ENCODE measurements at regions not wholly inside any gene's neighbourhood (a gene's known extent, or its start where the extent isn't known, plus 50 kb on each side); places are given as distances from the start of the nearest gene placed in this dataset.

DNA sequence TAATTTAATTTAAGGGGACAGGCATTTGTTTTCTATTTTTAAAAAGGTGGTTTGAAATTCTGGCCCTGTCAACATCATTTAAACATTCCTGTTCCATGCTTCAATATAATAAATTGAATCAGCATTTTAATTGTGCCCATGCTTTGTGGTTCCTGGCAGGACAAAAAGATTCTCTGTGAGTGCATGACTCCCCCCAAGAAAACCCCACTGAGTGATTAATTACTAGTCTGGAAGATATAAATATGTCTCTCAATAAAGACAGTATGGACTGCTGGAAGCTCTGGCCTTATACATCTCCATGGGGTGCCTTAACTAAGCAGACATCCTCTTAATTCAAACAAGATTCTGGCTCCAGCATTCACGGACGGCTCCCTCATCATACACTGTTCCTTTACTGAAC is 95.0 kb upstream of the PSMD7 start:
- intact Hi-C loops (cut with micrococcal nuclease), result no loop called here
- H3K9me3 ChIP-seq (ENCODE audit: control insufficient read depth in 1 of 2, insufficient read depth in 1 of 2, low read depth in 1 of 2, low read length in 2 of 2), result no peaks in the 10 kb centered on the region
- no peaks in the 10 kb centered on the region for H3K4me1 ChIP-seq (ENCODE audit: control insufficient read depth in 1 of 2, insufficient read depth in 2 of 2, low read length in 2 of 2)
- H3K9ac ChIP-seq (ENCODE audit: low read length), result no peak overlapping the region
- no peak overlapping the region for H3K27ac ChIP-seq (ENCODE audit: low read depth, low read length)
- ATAC-seq, result no peak
- H4K20me1 ChIP-seq (ENCODE audit: insufficient read depth), result no peaks in the 10 kb centered on the region
- H3K9me2 ChIP-seq (ENCODE audit: insufficient read depth), result no peaks in the 10 kb centered on the region
- H3K4me3 ChIP-seq (replicated peaks in 1 of 2; ENCODE audit: low read depth in 1 of 2, low read length in 2 of 2), result no peak overlapping the region
- H3K4me2 ChIP-seq (ENCODE audit: low read length), result no peak overlapping the region
- POLR2A ChIA-PET, result no interaction called here
- peaks cover 5% of the 10 kb centered on the region; the same call in 1 of the 2 replicates for H3K27me3 ChIP-seq (ENCODE audit: insufficient read depth, low read length)
- CTCF ChIA-PET, result no interaction called here
- no peaks in the 10 kb centered on the region for H3K79me2 ChIP-seq (ENCODE audit: insufficient read depth, low read length)
- RAD21 ChIA-PET (ENCODE audit: low non-redundant PET in 1 of 2, low total read pairs in 2 of 2, uncharacterized antibody in 2 of 2, unreplicated experiment in 2 of 2), result no interaction called here
- no peak overlapping the region for H2AFZ ChIP-seq (ENCODE audit: low read depth, low read length, poor library complexity, severe bottlenecking)
- H3K36me3 ChIP-seq (ENCODE audit: control insufficient read depth in 1 of 2, insufficient read depth in 2 of 2, low read length in 2 of 2), result no peaks in the 10 kb centered on the region
- BruUV-seq (replicated peaks), result no TSS peak
- TF ChIP-seq JUND (IDR thresholded peaks at IDR 0.05) (no peak), SRF (IDR thresholded peaks at IDR 0.05; ENCODE audit: low read depth) (no peak), EGR1 (IDR thresholded peaks at IDR 0.05; ENCODE audit: low read depth) (no peak), YY1 (IDR thresholded peaks at IDR 0.05; ENCODE audit: extremely low read depth, insufficient replicate concordance, low read depth, low read length) (no peak), POLR2AphosphoS5 (IDR thresholded peaks at IDR 0.05; ENCODE audit: low read depth, low read length) (no peak), POLR2A (IDR thresholded peaks at IDR 0.05; ENCODE audit: borderline replicate concordance, extremely low read depth, insufficient read depth, insufficient read length) (no peak), ZNF274 (IDR thresholded peaks at IDR 0.05; ENCODE audit: low read depth, low read length) (no peak), EZH2phosphoT487 (IDR thresholded peaks at IDR 0.05; ENCODE audit: borderline replicate concordance) (no peak), ELF1 (IDR thresholded peaks at IDR 0.05; ENCODE audit: borderline replicate concordance, low read depth) (no peak), SP1 (IDR thresholded peaks at IDR 0.05; ENCODE audit: low read depth) (no peak), TCF7L2 (IDR thresholded peaks at IDR 0.05; ENCODE audit: borderline replicate concordance, extremely low read depth, insufficient read depth, insufficient read length) (no peak), RAD21 (IDR thresholded peaks at IDR 0.05; ENCODE audit: low read depth) (no peak), EZH2 (IDR thresholded peaks at IDR 0.05) (no peak), SIN3A (IDR thresholded peaks at IDR 0.05; ENCODE audit: low read depth) (no peak), FOSL1 (IDR thresholded peaks at IDR 0.05; ENCODE audit: low read depth) (no peak)
- TF ChIP-seq, protein P1, sequence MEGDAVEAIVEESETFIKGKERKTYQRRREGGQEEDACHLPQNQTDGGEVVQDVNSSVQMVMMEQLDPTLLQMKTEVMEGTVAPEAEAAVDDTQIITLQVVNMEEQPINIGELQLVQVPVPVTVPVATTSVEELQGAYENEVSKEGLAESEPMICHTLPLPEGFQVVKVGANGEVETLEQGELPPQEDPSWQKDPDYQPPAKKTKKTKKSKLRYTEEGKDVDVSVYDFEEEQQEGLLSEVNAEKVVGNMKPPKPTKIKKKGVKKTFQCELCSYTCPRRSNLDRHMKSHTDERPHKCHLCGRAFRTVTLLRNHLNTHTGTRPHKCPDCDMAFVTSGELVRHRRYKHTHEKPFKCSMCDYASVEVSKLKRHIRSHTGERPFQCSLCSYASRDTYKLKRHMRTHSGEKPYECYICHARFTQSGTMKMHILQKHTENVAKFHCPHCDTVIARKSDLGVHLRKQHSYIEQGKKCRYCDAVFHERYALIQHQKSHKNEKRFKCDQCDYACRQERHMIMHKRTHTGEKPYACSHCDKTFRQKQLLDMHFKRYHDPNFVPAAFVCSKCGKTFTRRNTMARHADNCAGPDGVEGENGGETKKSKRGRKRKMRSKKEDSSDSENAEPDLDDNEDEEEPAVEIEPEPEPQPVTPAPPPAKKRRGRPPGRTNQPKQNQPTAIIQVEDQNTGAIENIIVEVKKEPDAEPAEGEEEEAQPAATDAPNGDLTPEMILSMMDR (IDR thresholded peaks at IDR 0.05 in 2 of 3, conservative IDR thresholded peaks at IDR 0.05 in 1 of 3; ENCODE audit: borderline replicate concordance in 1 of 3, insufficient read depth in 1 of 3, low read depth in 2 of 3, low read length in 2 of 3), result no peak
- TF ChIP-seq, protein P2, sequence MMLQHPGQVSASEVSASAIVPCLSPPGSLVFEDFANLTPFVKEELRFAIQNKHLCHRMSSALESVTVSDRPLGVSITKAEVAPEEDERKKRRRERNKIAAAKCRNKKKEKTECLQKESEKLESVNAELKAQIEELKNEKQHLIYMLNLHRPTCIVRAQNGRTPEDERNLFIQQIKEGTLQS (IDR thresholded peaks at IDR 0.05), result no peak
- no peak for DNase-seq (ENCODE audit: low read depth, low spot score)
